Tibial nerve (tissue), 4 donors: ENCODE measurements at regions not wholly inside any gene's neighbourhood (a gene's known extent, or its start where the extent isn't known, plus 50 kb on each side); places are given as distances from the start of the nearest gene placed in this dataset.
A peak's percentile ranks its signal among the peaks of the same experiment; 100 is the strongest.

Experiments used
- DNase-seq, 2 donors: peaks; one replicate each; pipeline ENCODE4 v3.0.0-alpha.2; 2019; ENCODE audit warnings: low spot score in 2 of 2
- H3K27ac ChIP-seq, 4 donors: fragments of 200-600 bp; sonication (generic) in 3 of 4; one replicate each; pipeline ENCODE4 v1.5.1; 2017 to 2019; ENCODE audit warnings: mild to moderate bottlenecking in 1 of 4
- H3K27me3 ChIP-seq, 2 donors: fragments of 200-600 bp; sonication (generic) in 1 of 2; one replicate each; pipeline versions ENCODE4 v1.5.1 to v1.6.0; 2017 to 2019
- H3K36me3 ChIP-seq, 3 donors: fragments of 200-600 bp; sonication (generic); one replicate each; pipeline ENCODE4 v1.5.1; 2018 to 2019
- H3K4me1 ChIP-seq, 4 donors: fragments of 200-600 bp; sonication (generic) in 3 of 4; one replicate each; pipeline ENCODE4 v1.5.1; 2017 to 2019
- H3K4me3 ChIP-seq, 4 donors: fragments of 200-600 bp; sonication (generic) in 3 of 4; one replicate each; pipeline ENCODE4 v1.5.1; 2017 to 2019; ENCODE audit warnings: mild to moderate bottlenecking in 1 of 4, moderate library complexity in 1 of 4
- H3K9me3 ChIP-seq, 4 donors: fragments of 200-600 bp; sonication (generic) in 3 of 4; one replicate each; pipeline ENCODE4 v1.5.1; 2017 to 2019
- EP300 ChIP-seq, 2 donors: sonication (generic); formaldehyde crosslinking; IDR thresholded peaks; one replicate each; pipeline ENCODE4 v1.6.1; 2017; ENCODE audit warnings: antibody characterized with exemption in 2 of 2, mild to moderate bottlenecking in 1 of 2
- POLR2A ChIP-seq, 2 donors: fragments of 450-650 bp; IDR thresholded peaks; one replicate each; pipeline ENCODE4 v1.6.1; 2017; ENCODE audit warnings: antibody characterized with exemption in 2 of 2, mild to moderate bottlenecking in 2 of 2, moderate library complexity in 2 of 2
- WGBS, 2 donors: methylation state at CpG; one replicate each; pipeline ENCODE4 v1.1.5; 2018; 5-methylcytosine and 5-hydroxymethylcytosine counted together
- TF ChIP-seq, protein P1 (sequence below), 5 experiments: fragments of 200-600 bp in 3 of 5; fragments of 450-650 bp in 2 of 5; sonication (generic) in 3 of 5; IDR thresholded peaks; one replicate each; pipeline ENCODE4 v1.5.1; 2016 to 2019; ENCODE audit warnings: antibody characterized with exemption in 5 of 5, mild to moderate bottlenecking in 3 of 5, moderate library complexity in 2 of 5

- Histone ChIP-seq H3K36me3 (no peaks in the 10 kb centered on the region), H3K9me3 (peaks cover 0 to 3% (median 0%) of the 10 kb centered on the region in 4 donors), H3K4me1 (peaks cover 0 to 23% (median 0%) of the 10 kb centered on the region in 4 donors), H3K4me3 (no peak overlapping the region), H3K27me3 (no peaks in the 10 kb centered on the region), H3K27ac (no peak overlapping the region)
- WGBS, 2 donors, result 46 to 52% methylated on average over 3 of the region's 3 CpGs
- no peak for DNase-seq
- peak in 1 of 2 donors; percentile 20 for TF ChIP-seq EP300 (IDR thresholded peaks at IDR 0.05)
- no peak for TF ChIP-seq POLR2A (IDR thresholded peaks at IDR 0.05)
- TF ChIP-seq, protein P1, sequence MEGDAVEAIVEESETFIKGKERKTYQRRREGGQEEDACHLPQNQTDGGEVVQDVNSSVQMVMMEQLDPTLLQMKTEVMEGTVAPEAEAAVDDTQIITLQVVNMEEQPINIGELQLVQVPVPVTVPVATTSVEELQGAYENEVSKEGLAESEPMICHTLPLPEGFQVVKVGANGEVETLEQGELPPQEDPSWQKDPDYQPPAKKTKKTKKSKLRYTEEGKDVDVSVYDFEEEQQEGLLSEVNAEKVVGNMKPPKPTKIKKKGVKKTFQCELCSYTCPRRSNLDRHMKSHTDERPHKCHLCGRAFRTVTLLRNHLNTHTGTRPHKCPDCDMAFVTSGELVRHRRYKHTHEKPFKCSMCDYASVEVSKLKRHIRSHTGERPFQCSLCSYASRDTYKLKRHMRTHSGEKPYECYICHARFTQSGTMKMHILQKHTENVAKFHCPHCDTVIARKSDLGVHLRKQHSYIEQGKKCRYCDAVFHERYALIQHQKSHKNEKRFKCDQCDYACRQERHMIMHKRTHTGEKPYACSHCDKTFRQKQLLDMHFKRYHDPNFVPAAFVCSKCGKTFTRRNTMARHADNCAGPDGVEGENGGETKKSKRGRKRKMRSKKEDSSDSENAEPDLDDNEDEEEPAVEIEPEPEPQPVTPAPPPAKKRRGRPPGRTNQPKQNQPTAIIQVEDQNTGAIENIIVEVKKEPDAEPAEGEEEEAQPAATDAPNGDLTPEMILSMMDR (IDR thresholded peaks at IDR 0.05), result no peak
Observed at GRCh38 chr20:21609221-21609620, 95.4 kb upstream of the NKX2-2 start.

GRCh38 chr20:21608777-21609176 lies 94.9 kb upstream of the NKX2-2 start:
- no peaks in the 10 kb centered on the region for H3K27me3 ChIP-seq
- no peaks in the 10 kb centered on the region for H3K36me3 ChIP-seq
- peaks cover 0 to 19% (median 0%) of the 10 kb centered on the region in 4 donors for H3K4me1 ChIP-seq
- peaks cover 0 to 3% (median 0%) of the 10 kb centered on the region in 4 donors for H3K9me3 ChIP-seq
- TF ChIP-seq POLR2A (IDR thresholded peaks at IDR 0.05), result no peak
- no peak for TF ChIP-seq EP300 (IDR thresholded peaks at IDR 0.05)
- TF ChIP-seq, protein P1 (IDR thresholded peaks at IDR 0.05), result no peak
- no peak for DNase-seq
- H3K27ac ChIP-seq, result peak overlapping the region in 2 of 4 donors; percentile 76 to 83
- H3K4me3 ChIP-seq, result no peak overlapping the region

- 24 to 33% methylated on average over 38 of the region's 38 CpGs for WGBS, 2 donors
- Histone ChIP-seq H3K4me1 (peaks cover 0 to 13% (median 0%) of the 10 kb centered on the region in 4 donors), H3K27ac (peak overlapping the region; percentile 57 to 83 (median 70)), H3K9me3 (peaks cover 0 to 3% (median 0%) of the 10 kb centered on the region in 4 donors), H3K4me3 (peak overlapping the region in 2 of 4 donors; percentile 3 to 28), H3K36me3 (no peaks in the 10 kb centered on the region), H3K27me3 (no peaks in the 10 kb centered on the region)
- no peak for DNase-seq
- peak; percentile 5 to 21 for TF ChIP-seq EP300 (IDR thresholded peaks at IDR 0.05)
- no peak for TF ChIP-seq POLR2A (IDR thresholded peaks at IDR 0.05)
- TF ChIP-seq, protein P1 (IDR thresholded peaks at IDR 0.05), result no peak
Observed at GRCh38 chr20:21607971-21608725, 94.3 kb upstream of the NKX2-2 start.

DNA sequence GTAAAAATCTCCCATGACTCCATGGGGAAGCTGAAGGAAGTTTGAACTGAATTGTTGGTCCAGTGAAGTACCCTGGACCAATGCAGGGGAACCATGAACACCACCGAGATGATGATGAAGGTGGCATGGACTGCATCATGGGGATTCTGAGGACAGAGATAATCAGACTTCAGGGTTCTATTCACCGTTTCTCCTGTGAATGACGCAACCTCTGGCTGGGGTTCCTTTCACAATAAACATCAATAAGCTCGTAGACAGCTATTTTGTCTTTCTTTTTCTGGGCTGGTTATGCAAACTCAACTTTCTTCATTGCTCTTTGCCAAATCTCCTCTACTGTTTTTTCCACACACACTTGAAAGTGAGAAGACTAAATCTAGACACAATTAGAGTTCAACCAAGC lies 87.9 kb upstream of the NKX2-2 start:
- Histone ChIP-seq H3K4me1 (no peaks in the 10 kb centered on the region), H3K27me3 (no peaks in the 10 kb centered on the region), H3K27ac (no peak overlapping the region), H3K9me3 (peaks cover 0 to 25% (median 0%) of the 10 kb centered on the region in 4 donors), H3K36me3 (no peaks in the 10 kb centered on the region), H3K4me3 (no peak overlapping the region)
- DNase-seq, result no peak
- TF ChIP-seq POLR2A (IDR thresholded peaks at IDR 0.05) (no peak), EP300 (IDR thresholded peaks at IDR 0.05) (no peak)
- TF ChIP-seq, protein P1 (IDR thresholded peaks at IDR 0.05), result no peak
- WGBS, 2 donors, result 64 to 77% methylated on average over 4 of the region's 4 CpGs

- 75 to 77% methylated on average over 4 of the region's 4 CpGs for WGBS, 2 donors
- Histone ChIP-seq H3K27ac (no peak overlapping the region), H3K9me3 (no peaks in the 10 kb centered on the region), H3K4me3 (no peak overlapping the region), H3K4me1 (no peaks in the 10 kb centered on the region), H3K36me3 (no peaks in the 10 kb centered on the region), H3K27me3 (no peaks in the 10 kb centered on the region)
- TF ChIP-seq POLR2A (IDR thresholded peaks at IDR 0.05) (no peak), EP300 (IDR thresholded peaks at IDR 0.05) (no peak)
- TF ChIP-seq, protein P1 (IDR thresholded peaks at IDR 0.05), result no peak
- no peak for DNase-seq
Observed at GRCh38 chr20:21586682-21587081, 72.8 kb upstream of the NKX2-2 start.
